Adrenal gland (tissue), 9 donors: ENCODE measurements at regions not wholly inside any gene's neighbourhood (a gene's known extent, or its start where the extent isn't known, plus 50 kb on each side); places are given as distances from the start of the nearest gene placed in this dataset.

Source experiments
- DNase-seq, 7 donors: peaks; one replicate each; pipeline ENCODE4 v3.0.0-alpha.2; 2019 to 2020
- H3K27ac ChIP-seq, 5 donors: fragments of 200-600 bp; sonication (generic) in 4 of 5; 1 replicate in 3 of 5; 2 replicates in 2 of 5; pipeline versions ENCODE4 v1.5.1 to v1.8.0; 2016 to 2020; ENCODE audit warnings: mild to moderate bottlenecking in 1 of 5
- H3K27me3 ChIP-seq: fragments of 200-600 bp; 2 replicates; pipeline ENCODE4 v1.8.0; 2021
- H3K36me3 ChIP-seq, 2 donors: fragments of 200-600 bp; replicated peaks in 1 of 2; 1 replicate in 1 of 2; 2 replicates in 1 of 2; pipeline versions ENCODE4 v1.5.1 to v1.8.0; 2018 to 2022
- H3K4me1 ChIP-seq, 2 donors: fragments of 200-600 bp; replicated peaks in 1 of 2; 1 replicate in 1 of 2; 2 replicates in 1 of 2; pipeline versions ENCODE4 v1.5.1 to v1.8.0; 2018 to 2021
- H3K4me3 ChIP-seq, 4 donors: fragments of 200-600 bp; sonication (generic) in 3 of 4; one replicate each; pipeline ENCODE4 v1.5.1; 2016 to 2018
- H3K9me3 ChIP-seq, 3 donors: fragments of 200-600 bp; sonication (generic) in 1 of 3; replicated peaks in 1 of 3; 1 replicate in 2 of 3; 2 replicates in 1 of 3; pipeline versions ENCODE4 v1.5.1 to v1.8.0; 2016 to 2021
- CTCF ChIP-seq, 6 experiments: fragments of 450-650 bp in 4 of 6; fragments of 200-600 bp in 2 of 6; sonication (generic) in 1 of 6; IDR thresholded peaks; 1 replicate in 5 of 6; 2 replicates in 1 of 6; pipeline versions ENCODE4 v1.5.1 to v1.8.0; 2016 to 2021; ENCODE audit warnings: antibody characterized with exemption in 6 of 6, mild to moderate bottlenecking in 2 of 6, moderate library complexity in 1 of 6
- POLR2A ChIP-seq, 2 donors: fragments of 450-650 bp; IDR thresholded peaks; one replicate each; pipeline ENCODE4 v1.6.1; 2017; ENCODE audit warnings: antibody characterized with exemption in 2 of 2, mild to moderate bottlenecking in 2 of 2, moderate library complexity in 1 of 2
- WGBS, 4 donors: extraction: QIAGEN DNeasy Blood & Tissue Kit in 2 of 4; methylation state at CpG; one replicate each; pipeline versions ENCODE4 v1.1.5 to v1.1.7; 2013 to 2017; 5-methylcytosine and 5-hydroxymethylcytosine counted together
- intact Hi-C, 2 donors: fragments of 100-400 bp; cut with DNase I; formaldehyde crosslinking; loops; one replicate each; pipeline versions ENCODE4 v1.14.1 to v1.15.0; 2022 to 2023
- donor health status: healthy with polysubstance abuse.
- donor health status: Bipolar disorder and iron deficiency.
- donor health status: DM: yes; HTN: yes; CAD: no.
- donor health status: DM: no; HTN: no; CAD: no.
- donor health status: DM: no; HTN: no; CAD: no.

GRCh38 chrY:8551323-8551722 lies 785.9 kb upstream of the TSPY4 start:
- no peaks in the 10 kb centered on the region for H3K27me3 ChIP-seq
- no peaks in the 10 kb centered on the region for H3K36me3 ChIP-seq
- no peak for TF ChIP-seq POLR2A (IDR thresholded peaks at IDR 0.05)
- no peak for TF ChIP-seq CTCF (IDR thresholded peaks at IDR 0.05)
- no peaks in the 10 kb centered on the region for H3K4me1 ChIP-seq
- DNase-seq = no peak
- intact Hi-C loops = no loop called here
- 67 to 73% methylated on average over 1 to 2 of the region's 2 CpGs; no CpG with 5 or more reads in 2 of the 4 donors for WGBS, 4 donors
- no peak overlapping the region for H3K4me3 ChIP-seq
- no peaks in the 10 kb centered on the region for H3K9me3 ChIP-seq
- H3K27ac ChIP-seq = no peak overlapping the region

GRCh38 chrY:8552168-8552805 lies 785.0 kb upstream of the TSPY4 start:
- DNase-seq = no peak
- no peaks in the 10 kb centered on the region for H3K9me3 ChIP-seq
- no peak overlapping the region for H3K27ac ChIP-seq
- intact Hi-C loops = no loop called here
- TF ChIP-seq CTCF (IDR thresholded peaks at IDR 0.05) (no peak), POLR2A (IDR thresholded peaks at IDR 0.05) (no peak)
- H3K27me3 ChIP-seq = no peaks in the 10 kb centered on the region
- H3K4me3 ChIP-seq = no peak overlapping the region
- H3K36me3 ChIP-seq = no peaks in the 10 kb centered on the region
- 14 to 34% methylated on average over 1 of the region's 1 CpG; no CpG with 5 or more reads in 2 of the 4 donors for WGBS, 4 donors
- no peaks in the 10 kb centered on the region for H3K4me1 ChIP-seq

GRCh38 chrY:8553614-8554013 lies 783.6 kb upstream of the TSPY4 start:
- peak in 1 of 7 donors; percentile 89 for DNase-seq
- no peaks in the 10 kb centered on the region for H3K9me3 ChIP-seq
- H3K27ac ChIP-seq = no peak overlapping the region
- intact Hi-C loops = no loop called here
- no peaks in the 10 kb centered on the region for H3K36me3 ChIP-seq
- H3K4me1 ChIP-seq = no peaks in the 10 kb centered on the region
- no peaks in the 10 kb centered on the region for H3K27me3 ChIP-seq
- WGBS, 4 donors = 70 to 72% methylated on average over 3 to 8 of the region's 8 CpGs; no CpG with 5 or more reads in 2 of the 4 donors
- H3K4me3 ChIP-seq = no peak overlapping the region
- TF ChIP-seq POLR2A (IDR thresholded peaks at IDR 0.05) = no peak

GRCh38 chrY:8561385-8561784 lies 775.9 kb upstream of the TSPY4 start:
- TF ChIP-seq CTCF (IDR thresholded peaks at IDR 0.05) = no peak
- no peak for TF ChIP-seq POLR2A (IDR thresholded peaks at IDR 0.05)
- DNase-seq = no peak
- WGBS, 4 donors = 22 to 26% methylated on average over 2 of the region's 2 CpGs; no CpG with 5 or more reads in 2 of the 4 donors

More at GRCh38 chrY:8561385-8561784, 775.9 kb upstream of the TSPY4 start:
- no peaks in the 10 kb centered on the region for H3K36me3 ChIP-seq
- H3K4me1 ChIP-seq = no peaks in the 10 kb centered on the region
- no peak overlapping the region for H3K4me3 ChIP-seq
- H3K27me3 ChIP-seq = no peaks in the 10 kb centered on the region
- no peaks in the 10 kb centered on the region for H3K9me3 ChIP-seq
- no peak overlapping the region for H3K27ac ChIP-seq
- intact Hi-C loops = no loop called here
